LNCAP (cell line): ENCODE measurements at regions not wholly inside any gene's neighbourhood (a gene's known extent, or its start where the extent isn't known, plus 50 kb on each side); places are given as distances from the start of the nearest gene placed in this dataset.

Experiments
- TF ChIP-seq, protein P1 (sequence below): fragments of 450-650 bp; IDR thresholded peaks from 2 replicates; pipeline ENCODE4 v1.5.1; 2017; ENCODE audit warnings: mild to moderate bottlenecking

- TF ChIP-seq, protein P1, sequence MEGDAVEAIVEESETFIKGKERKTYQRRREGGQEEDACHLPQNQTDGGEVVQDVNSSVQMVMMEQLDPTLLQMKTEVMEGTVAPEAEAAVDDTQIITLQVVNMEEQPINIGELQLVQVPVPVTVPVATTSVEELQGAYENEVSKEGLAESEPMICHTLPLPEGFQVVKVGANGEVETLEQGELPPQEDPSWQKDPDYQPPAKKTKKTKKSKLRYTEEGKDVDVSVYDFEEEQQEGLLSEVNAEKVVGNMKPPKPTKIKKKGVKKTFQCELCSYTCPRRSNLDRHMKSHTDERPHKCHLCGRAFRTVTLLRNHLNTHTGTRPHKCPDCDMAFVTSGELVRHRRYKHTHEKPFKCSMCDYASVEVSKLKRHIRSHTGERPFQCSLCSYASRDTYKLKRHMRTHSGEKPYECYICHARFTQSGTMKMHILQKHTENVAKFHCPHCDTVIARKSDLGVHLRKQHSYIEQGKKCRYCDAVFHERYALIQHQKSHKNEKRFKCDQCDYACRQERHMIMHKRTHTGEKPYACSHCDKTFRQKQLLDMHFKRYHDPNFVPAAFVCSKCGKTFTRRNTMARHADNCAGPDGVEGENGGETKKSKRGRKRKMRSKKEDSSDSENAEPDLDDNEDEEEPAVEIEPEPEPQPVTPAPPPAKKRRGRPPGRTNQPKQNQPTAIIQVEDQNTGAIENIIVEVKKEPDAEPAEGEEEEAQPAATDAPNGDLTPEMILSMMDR, result no peak
Observed at GRCh38 chr6:6414931-6415330, 94.5 kb upstream of the F13A1 start.

DNA sequence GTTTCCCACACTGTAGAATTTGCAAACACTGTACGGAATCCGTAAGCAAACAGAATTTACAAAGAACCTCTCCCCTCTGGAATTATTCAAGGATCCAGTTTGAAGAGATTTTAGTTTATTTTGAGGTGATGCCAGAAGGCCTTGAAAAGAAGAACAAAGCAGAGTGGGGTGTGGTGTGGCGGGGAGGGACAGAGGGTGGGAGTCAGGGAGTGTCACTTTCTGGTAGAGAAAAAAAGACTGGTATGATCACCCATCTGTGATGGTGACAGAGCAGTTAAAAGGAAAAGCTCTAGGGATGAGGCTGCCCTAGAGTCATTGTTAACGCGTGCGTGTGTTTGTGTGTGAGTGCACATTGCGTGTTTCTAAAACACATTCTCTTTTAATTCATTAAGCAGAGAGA lies 97.0 kb upstream of the F13A1 start:
- TF ChIP-seq, protein P1, result no peak

DNA sequence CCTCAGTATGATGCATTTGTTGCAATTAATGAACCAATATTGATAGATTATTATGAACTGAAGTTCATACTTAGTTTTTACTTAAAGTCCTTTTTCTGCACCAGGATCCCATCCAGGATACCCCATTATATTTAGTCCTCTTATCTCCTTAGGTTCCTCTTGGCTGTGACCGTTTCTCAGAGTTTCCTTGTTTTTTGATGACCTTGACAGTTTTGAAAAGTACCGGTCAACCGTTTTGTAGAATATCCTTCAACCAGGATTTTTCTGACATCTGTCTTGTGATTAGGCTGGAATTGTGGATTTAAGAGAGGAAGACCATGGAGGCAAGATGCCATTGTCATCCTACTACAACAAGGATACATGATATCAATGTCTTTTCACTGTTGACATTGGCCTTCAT lies 98.0 kb upstream of the F13A1 start:
- TF ChIP-seq, protein P1, result no peak

DNA sequence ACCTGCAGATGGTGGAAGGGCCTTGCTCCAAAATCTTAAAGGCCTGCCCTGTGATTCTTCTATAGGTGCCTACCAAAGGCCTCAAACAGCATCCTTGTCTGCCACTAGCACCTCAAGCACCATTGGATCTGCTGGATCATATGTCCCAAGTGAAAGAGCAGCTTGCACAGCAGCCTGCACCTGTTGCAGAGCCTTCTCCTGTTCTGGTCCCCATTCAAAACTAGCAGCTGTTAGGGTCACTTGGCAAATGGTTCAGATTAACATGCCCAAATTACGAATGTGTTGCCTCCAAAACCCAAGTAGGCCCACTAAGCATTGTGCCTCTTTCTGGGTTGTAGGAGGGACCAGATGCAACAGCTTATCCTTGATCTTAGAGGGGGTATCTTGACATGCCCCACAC lies 99.6 kb upstream of the F13A1 start:
- TF ChIP-seq, protein P1, result no peak

DNA sequence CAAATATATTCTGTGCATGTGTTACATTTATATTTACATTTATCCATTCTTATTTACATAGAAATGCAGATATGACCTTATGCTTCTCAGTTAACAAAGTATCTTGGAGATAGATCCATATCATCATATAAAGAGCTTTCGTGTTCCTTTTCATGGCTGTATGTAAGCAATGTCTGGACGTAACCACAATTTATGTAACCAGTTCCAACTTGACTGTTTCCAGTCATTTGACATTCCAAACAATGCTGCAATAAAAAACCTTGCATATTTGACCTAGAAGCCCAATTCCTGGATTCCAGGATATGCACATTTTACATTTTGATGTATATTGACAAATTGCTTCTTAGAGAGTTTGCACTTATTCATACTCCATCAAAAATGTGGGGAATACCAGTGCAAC lies 113.7 kb upstream of the F13A1 start:
- TF ChIP-seq, protein P1, result no peak

GRCh38 chr6:6434723-6435122 lies 114.3 kb upstream of the F13A1 start:
- TF ChIP-seq, protein P1, result no peak

GRCh38 chr6:6436366-6436765 lies 115.9 kb upstream of the F13A1 start:
- TF ChIP-seq, protein P1, result no peak

- TF ChIP-seq, protein P1, result no peak
Observed at GRCh38 chr6:6436946-6437345, 116.5 kb upstream of the F13A1 start.
